Endothelial cell (in vitro differentiated cells): ENCODE measurements at regions not wholly inside any gene's neighbourhood (a gene's known extent, or its start where the extent isn't known, plus 50 kb on each side); places are given as distances from the start of the nearest gene placed in this dataset.

Experiments
- DNase-seq: peaks from one replicate; pipeline ENCODE4 v3.0.0; 2021; ENCODE audit warnings: low spot score
- H3K27ac Mint-ChIP-seq: one replicate; pipeline ENCODE4 v1.8.0; 2021; ENCODE audit warnings: mixed read lengths, inconsistent platforms; ENCODE audit not compliant: unreplicated experiment
- H3K27me3 Mint-ChIP-seq: one replicate; pipeline ENCODE4 v1.8.0; 2021; ENCODE audit warnings: mild to moderate bottlenecking, moderate library complexity, mixed read lengths, inconsistent platforms; ENCODE audit not compliant: unreplicated experiment
- H3K36me3 Mint-ChIP-seq: one replicate; pipeline ENCODE4 v1.8.0; 2021; ENCODE audit warnings: mild to moderate bottlenecking, low read depth, mixed read lengths, inconsistent platforms; ENCODE audit not compliant: unreplicated experiment
- H3K4me1 Mint-ChIP-seq: one replicate; pipeline ENCODE4 v1.8.0; 2021; ENCODE audit warnings: mild to moderate bottlenecking, mixed read lengths, inconsistent platforms; ENCODE audit not compliant: unreplicated experiment
- H3K4me3 Mint-ChIP-seq: one replicate; pipeline ENCODE4 v1.8.0; 2021; ENCODE audit warnings: mild to moderate bottlenecking, mixed read lengths, inconsistent platforms; ENCODE audit not compliant: unreplicated experiment
- H3K9me3 Mint-ChIP-seq: one replicate; pipeline ENCODE4 v1.8.0; 2021; ENCODE audit warnings: mixed read lengths, inconsistent platforms; ENCODE audit not compliant: unreplicated experiment
- CTCF ChIP-seq: fragments of 200-600 bp; sonication (generic); IDR thresholded peaks from one replicate; pipeline ENCODE4 v1.5.0; 2021; ENCODE audit warnings: antibody characterized with exemption; ENCODE audit not compliant: unreplicated experiment

- Mint-ChIP-seq H3K27ac (no peak overlapping the region), H3K36me3 (no peaks in the 10 kb centered on the region), H3K9me3 (no peaks in the 10 kb centered on the region), H3K4me3 (no peak overlapping the region), H3K4me1 (no peaks in the 10 kb centered on the region), H3K27me3 (no peaks in the 10 kb centered on the region)
- TF ChIP-seq CTCF: no peak
- no peak for DNase-seq
Measured at GRCh38 chr9:33687779-33688178, 107.6 kb upstream of the PRSS3 start.

- H3K36me3 Mint-ChIP-seq: no peaks in the 10 kb centered on the region
- no peak for DNase-seq
- H3K4me3 Mint-ChIP-seq: no peak overlapping the region
- TF ChIP-seq CTCF: no peak
- H3K27me3 Mint-ChIP-seq: no peaks in the 10 kb centered on the region
- H3K27ac Mint-ChIP-seq: no peak overlapping the region
- no peaks in the 10 kb centered on the region for H3K4me1 Mint-ChIP-seq
- H3K9me3 Mint-ChIP-seq: no peaks in the 10 kb centered on the region
Measured at GRCh38 chr9:33690143-33690933, 105.0 kb upstream of the PRSS3 start.

GRCh38 chr9:33695299-33695698 is 100.1 kb upstream of the PRSS3 start:
- Mint-ChIP-seq H3K4me1 (no peaks in the 10 kb centered on the region), H3K27ac (no peak overlapping the region), H3K36me3 (no peaks in the 10 kb centered on the region), H3K9me3 (no peaks in the 10 kb centered on the region), H3K4me3 (no peak overlapping the region), H3K27me3 (no peaks in the 10 kb centered on the region)
- TF ChIP-seq CTCF: no peak
- DNase-seq: no peak

GRCh38 chr9:33695856-33696255 is 99.5 kb upstream of the PRSS3 start:
- TF ChIP-seq CTCF: no peak
- H3K27ac Mint-ChIP-seq: no peak overlapping the region
- no peaks in the 10 kb centered on the region for H3K9me3 Mint-ChIP-seq
- H3K27me3 Mint-ChIP-seq: no peaks in the 10 kb centered on the region
- no peak overlapping the region for H3K4me3 Mint-ChIP-seq
- no peak for DNase-seq
- H3K4me1 Mint-ChIP-seq: no peaks in the 10 kb centered on the region
- H3K36me3 Mint-ChIP-seq: no peaks in the 10 kb centered on the region

GRCh38 chr9:33697171-33697570 is 98.2 kb upstream of the PRSS3 start:
- no peaks in the 10 kb centered on the region for H3K9me3 Mint-ChIP-seq

More at GRCh38 chr9:33697171-33697570, 98.2 kb upstream of the PRSS3 start:
- no peaks in the 10 kb centered on the region for H3K36me3 Mint-ChIP-seq
- H3K27me3 Mint-ChIP-seq: no peaks in the 10 kb centered on the region
- H3K4me3 Mint-ChIP-seq: no peak overlapping the region
- no peak for DNase-seq
- no peak for TF ChIP-seq CTCF
- no peaks in the 10 kb centered on the region for H3K4me1 Mint-ChIP-seq
- no peak overlapping the region for H3K27ac Mint-ChIP-seq
